ENCODE measurements at regions not wholly inside any gene's neighbourhood (a gene's known extent, or its start where the extent isn't known, plus 50 kb on each side); places are given as distances from the start of the nearest gene placed in this dataset.

GRCh38 chr11:70507466-70508230, 109.3 kb downstream of the CTTN start:
- Histone ChIP-seq H3K36me3 (ENCODE audit: control insufficient read depth in 4 of 4, insufficient read depth in 3 of 4, low read depth in 1 of 4, low read length in 3 of 4) (no peaks in the 10 kb centered on the region), H3K27ac (ENCODE audit: low read depth in 1 of 2, low read length in 2 of 2) (no peak overlapping the region), H3K9me3 (ENCODE audit: control insufficient read depth in 4 of 4, low read length in 3 of 4) (peaks cover 0 to under 1% (median 0%) of the 10 kb centered on the region in 4 donors), H3K27me3 (ENCODE audit: control insufficient read depth in 4 of 4, insufficient read depth in 4 of 4, low read length in 3 of 4) (no peaks in the 10 kb centered on the region), H3K4me3 (ENCODE audit: low read depth in 1 of 3, low read length in 3 of 3) (no peak overlapping the region), H3K4me1 (ENCODE audit: control insufficient read depth in 4 of 4, insufficient read depth in 4 of 4, low read length in 3 of 4) (no peaks in the 10 kb centered on the region), H3K9ac (ENCODE audit: low read depth in 1 of 2, low read length in 2 of 2) (no peak overlapping the region)
- TF ChIP-seq RAD21 (IDR thresholded peaks at IDR 0.05) (no peak), FOXA1 (IDR thresholded peaks at IDR 0.05) (no peak), EGR1 (IDR thresholded peaks at IDR 0.05; ENCODE audit: low read depth in 2 of 2) (no peak), SP1 (IDR thresholded peaks at IDR 0.05) (no peak), GABPA (IDR thresholded peaks at IDR 0.05 in 1 of 2, conservative IDR thresholded peaks at IDR 0.05 in 1 of 2) (no peak), MAX (IDR thresholded peaks at IDR 0.05) (no peak), ATF3 (IDR thresholded peaks at IDR 0.05) (no peak), TAF1 (conservative IDR thresholded peaks at IDR 0.05) (no peak), HNF4G (IDR thresholded peaks at IDR 0.05) (no peak), CTCF (IDR thresholded peaks at IDR 0.05; ENCODE audit: low read depth, low read length, missing input control) (no peak), NR2F2 (IDR thresholded peaks at IDR 0.05) (no peak), YY1 (IDR thresholded peaks at IDR 0.05) (no peak), JUND (IDR thresholded peaks at IDR 0.05) (no peak), ZBTB33 (IDR thresholded peaks at IDR 0.05) (no peak), RXRA (IDR thresholded peaks at IDR 0.05) (no peak), FOXA2 (IDR thresholded peaks at IDR 0.05) (no peak), REST (IDR thresholded peaks at IDR 0.05) (no peak), HNF4A (conservative IDR thresholded peaks at IDR 0.05) (no peak)
- 90% methylated on average over 20 of the region's 20 CpGs for WGBS
- no peak for DNase-seq (ENCODE audit: low spot score)

All from liver (tissue), 8 donors.